ENCODE measurements at regions not wholly inside any gene's neighbourhood (a gene's known extent, or its start where the extent isn't known, plus 50 kb on each side); places are given as distances from the start of the nearest gene placed in this dataset.

- DNase-seq (ENCODE audit: low read depth): no peak
Observed at GRCh38 chr6:153231048-153231646, 100.1 kb upstream of the RGS17 start.

DNA sequence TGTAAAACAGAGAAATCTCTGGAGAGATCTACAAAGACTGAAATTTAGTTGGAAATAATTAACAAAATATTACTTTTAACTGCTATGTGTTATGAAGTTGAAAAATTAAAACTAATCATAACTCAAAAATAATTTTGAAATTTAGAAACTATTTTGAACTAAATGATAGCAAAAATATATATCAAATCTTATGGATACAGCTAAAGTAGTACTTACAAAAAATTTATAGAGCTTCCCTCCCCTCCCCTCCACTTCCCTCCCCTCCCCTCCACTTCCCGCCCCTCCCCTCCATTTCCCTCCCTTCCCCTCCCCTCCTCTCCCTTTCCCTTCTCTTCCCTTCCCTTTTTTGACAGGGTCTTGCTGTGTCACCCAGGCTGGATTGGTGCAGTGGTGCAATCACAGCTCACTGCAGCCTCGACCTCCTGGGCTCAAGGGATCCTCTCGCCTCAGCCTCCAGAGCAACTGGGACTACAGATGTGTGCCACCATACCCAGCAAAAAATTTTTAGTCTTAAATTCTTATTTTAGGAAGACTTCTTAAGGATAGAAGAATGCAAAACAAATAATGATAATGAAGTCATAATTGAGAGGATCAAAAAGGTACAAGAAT is 87.2 kb upstream of the RGS17 start:
- DNase-seq (ENCODE audit: low read depth): no peak

DNA sequence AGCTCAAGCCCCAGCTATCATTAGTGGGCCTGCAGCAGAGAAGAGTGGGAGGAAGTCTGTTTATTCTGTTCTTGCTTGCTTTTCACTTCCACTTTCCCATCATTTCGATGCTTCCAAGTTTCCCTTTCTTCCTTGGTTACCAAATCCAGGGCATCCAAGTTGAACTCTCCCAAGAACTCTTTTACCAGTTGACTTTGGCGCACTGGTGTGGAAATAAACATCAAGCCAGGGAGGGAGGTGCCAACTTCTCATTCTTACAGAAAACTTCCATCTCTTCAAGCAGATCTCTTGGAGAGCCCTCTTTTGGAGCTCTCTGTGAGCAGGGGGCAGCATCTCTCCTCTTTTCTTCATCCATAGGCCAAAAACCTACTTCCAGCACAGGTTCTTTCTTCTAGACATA is 85.7 kb upstream of the RGS17 start:
- no peak for DNase-seq (ENCODE audit: low read depth)

DNA sequence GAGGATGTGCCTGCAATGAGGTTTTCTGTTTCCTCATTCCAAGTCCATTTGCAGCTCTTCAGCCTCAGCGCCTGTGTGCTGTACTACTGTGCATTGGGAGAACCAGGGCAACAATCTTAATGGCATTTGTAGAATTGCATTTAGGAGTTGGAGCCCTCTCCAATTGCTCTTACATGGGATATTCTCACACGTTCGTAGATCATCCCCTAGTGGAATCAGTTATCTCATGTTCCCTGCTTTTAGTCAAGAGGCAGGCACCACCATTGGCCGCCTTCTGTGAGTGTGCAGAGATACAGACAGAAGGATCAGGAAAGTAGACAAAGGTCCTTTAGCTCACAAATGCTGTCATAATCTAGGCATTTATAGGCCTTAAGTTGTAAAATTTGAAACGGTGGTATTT is 84.2 kb upstream of the RGS17 start:
- no peak for DNase-seq (ENCODE audit: low read depth)

GRCh38 chr6:153214436-153214835 is 83.4 kb upstream of the RGS17 start:
- DNase-seq (ENCODE audit: low read depth): no peak

DNA sequence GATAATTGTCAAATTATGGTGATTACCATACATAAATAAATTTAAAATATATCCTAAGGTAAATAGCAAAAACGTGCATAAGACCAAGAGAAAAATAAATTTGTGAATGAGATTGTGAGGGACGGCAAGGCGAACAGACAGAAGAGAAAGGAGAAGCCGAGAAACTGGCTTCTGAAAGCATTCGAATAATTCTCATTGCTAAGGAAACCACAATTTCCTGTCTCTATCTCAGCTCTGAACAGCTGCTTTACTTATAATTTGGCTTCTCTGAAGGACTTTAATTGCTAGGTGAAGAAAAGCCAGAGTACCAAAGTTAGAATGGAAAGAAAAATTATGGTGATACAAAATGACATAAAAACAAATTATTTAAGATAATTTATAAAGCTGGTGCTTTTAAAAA is 79.0 kb upstream of the RGS17 start:
- DNase-seq (ENCODE audit: low read depth): no peak

GRCh38 chr6:153208706-153209105 is 77.6 kb upstream of the RGS17 start:
- DNase-seq (ENCODE audit: low read depth): no peak

GRCh38 chr6:153207617-153208016 is 76.5 kb upstream of the RGS17 start:
- DNase-seq (ENCODE audit: low read depth): no peak

- no peak for DNase-seq (ENCODE audit: low read depth)
Observed at GRCh38 chr6:153207006-153207405, 75.9 kb upstream of the RGS17 start.

- DNase-seq (ENCODE audit: low read depth): no peak
Observed at GRCh38 chr6:153192943-153193885, 62.1 kb upstream of the RGS17 start.

- no peak for DNase-seq (ENCODE audit: low read depth)
Observed at GRCh38 chr6:153183925-153184324, 52.8 kb upstream of the RGS17 start.
